ENCODE measurements at regions not wholly inside any gene's neighbourhood (a gene's known extent, or its start where the extent isn't known, plus 50 kb on each side); places are given as distances from the start of the nearest gene placed in this dataset.

GRCh38 chr1:244918421-244919319, 54.3 kb upstream of the HNRNPU start (continued):
- TF ChIP-seq ZNF335 (tag by site-specific recombination; conservative IDR thresholded peaks at IDR 0.05) (peak; percentile 93), ZNF274 (IDR thresholded peaks at IDR 0.05; ENCODE audit: low read length) (no peak), ZNF274 (tag by site-specific recombination; IDR thresholded peaks at IDR 0.05; ENCODE audit: borderline replicate concordance) (no peak), ZNF169 (tag by site-specific recombination; IDR thresholded peaks at IDR 0.05) (0 out of 2 replicates have a peak, but pooled peaks have one; percentile 25), ZNF624 (tag by site-specific recombination; IDR thresholded peaks at IDR 0.05) (no peak), MYNN (tag by site-specific recombination; IDR thresholded peaks at IDR 0.05; ENCODE audit: borderline replicate concordance) (no peak), ZNF670 (tag by site-specific recombination; IDR thresholded peaks at IDR 0.05; ENCODE audit: low read depth) (no peak), ZNF266 (tag by site-specific recombination; IDR thresholded peaks at IDR 0.05; ENCODE audit: low read depth) (no peak), ZFP41 (tag by site-specific recombination; IDR thresholded peaks at IDR 0.05; ENCODE audit: borderline replicate concordance) (no peak), PRDM10 (tag by site-specific recombination; IDR thresholded peaks at IDR 0.05) (0 out of 2 replicates have a peak, but pooled peaks have one; percentile 16), ZNF239 (tag by site-specific recombination; IDR thresholded peaks at IDR 0.05) (peak; percentile 93), ZNF560 (tag by site-specific recombination; IDR thresholded peaks at IDR 0.05; ENCODE audit: borderline replicate concordance) (no peak), KLF16 (tag by site-specific recombination; IDR thresholded peaks at IDR 0.05) (peak; percentile 72), REPIN1 (tag by site-specific recombination; IDR thresholded peaks at IDR 0.05; ENCODE audit: low read depth) (0 out of 2 replicates have a peak, but pooled peaks have one; percentile 33), ZNF660 (tag by site-specific recombination; IDR thresholded peaks at IDR 0.05) (peak; percentile 82), ZXDB (tag by site-specific recombination; IDR thresholded peaks at IDR 0.05) (peak; percentile 52; the same call in 1 of the 2 replicates), ZBTB44 (tag by site-specific recombination; IDR thresholded peaks at IDR 0.05) (peak; percentile 9), ZNF830 (tag by site-specific recombination; IDR thresholded peaks at IDR 0.05; ENCODE audit: low read depth) (no peak), ZNF138 (tag by site-specific recombination; IDR thresholded peaks at IDR 0.05; ENCODE audit: borderline replicate concordance) (no peak), MEIS1 (CRISPR knock-in tag; IDR thresholded peaks at IDR 0.05; ENCODE audit: borderline replicate concordance) (no peak), ZBTB11 (tag by site-specific recombination; conservative IDR thresholded peaks at IDR 0.05; ENCODE audit: low read depth) (no peak), ZFP69B (tag by site-specific recombination; IDR thresholded peaks at IDR 0.05) (no peak), KLF1 (tag by site-specific recombination; IDR thresholded peaks at IDR 0.05) (no peak)
- TF ChIP-seq, protein P1, sequence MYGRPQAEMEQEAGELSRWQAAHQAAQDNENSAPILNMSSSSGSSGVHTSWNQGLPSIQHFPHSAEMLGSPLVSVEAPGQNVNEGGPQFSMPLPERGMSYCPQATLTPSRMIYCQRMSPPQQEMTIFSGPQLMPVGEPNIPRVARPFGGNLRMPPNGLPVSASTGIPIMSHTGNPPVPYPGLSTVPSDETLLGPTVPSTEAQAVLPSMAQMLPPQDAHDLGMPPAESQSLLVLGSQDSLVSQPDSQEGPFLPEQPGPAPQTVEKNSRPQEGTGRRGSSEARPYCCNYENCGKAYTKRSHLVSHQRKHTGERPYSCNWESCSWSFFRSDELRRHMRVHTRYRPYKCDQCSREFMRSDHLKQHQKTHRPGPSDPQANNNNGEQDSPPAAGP (tag by site-specific recombination; IDR thresholded peaks at IDR 0.05) = peak; percentile 94
- TF ChIP-seq, protein P2, sequence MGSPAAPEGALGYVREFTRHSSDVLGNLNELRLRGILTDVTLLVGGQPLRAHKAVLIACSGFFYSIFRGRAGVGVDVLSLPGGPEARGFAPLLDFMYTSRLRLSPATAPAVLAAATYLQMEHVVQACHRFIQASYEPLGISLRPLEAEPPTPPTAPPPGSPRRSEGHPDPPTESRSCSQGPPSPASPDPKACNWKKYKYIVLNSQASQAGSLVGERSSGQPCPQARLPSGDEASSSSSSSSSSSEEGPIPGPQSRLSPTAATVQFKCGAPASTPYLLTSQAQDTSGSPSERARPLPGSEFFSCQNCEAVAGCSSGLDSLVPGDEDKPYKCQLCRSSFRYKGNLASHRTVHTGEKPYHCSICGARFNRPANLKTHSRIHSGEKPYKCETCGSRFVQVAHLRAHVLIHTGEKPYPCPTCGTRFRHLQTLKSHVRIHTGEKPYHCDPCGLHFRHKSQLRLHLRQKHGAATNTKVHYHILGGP (tag by site-specific recombination; IDR thresholded peaks at IDR 0.05) = no peak
- TF ChIP-seq, protein P3, sequence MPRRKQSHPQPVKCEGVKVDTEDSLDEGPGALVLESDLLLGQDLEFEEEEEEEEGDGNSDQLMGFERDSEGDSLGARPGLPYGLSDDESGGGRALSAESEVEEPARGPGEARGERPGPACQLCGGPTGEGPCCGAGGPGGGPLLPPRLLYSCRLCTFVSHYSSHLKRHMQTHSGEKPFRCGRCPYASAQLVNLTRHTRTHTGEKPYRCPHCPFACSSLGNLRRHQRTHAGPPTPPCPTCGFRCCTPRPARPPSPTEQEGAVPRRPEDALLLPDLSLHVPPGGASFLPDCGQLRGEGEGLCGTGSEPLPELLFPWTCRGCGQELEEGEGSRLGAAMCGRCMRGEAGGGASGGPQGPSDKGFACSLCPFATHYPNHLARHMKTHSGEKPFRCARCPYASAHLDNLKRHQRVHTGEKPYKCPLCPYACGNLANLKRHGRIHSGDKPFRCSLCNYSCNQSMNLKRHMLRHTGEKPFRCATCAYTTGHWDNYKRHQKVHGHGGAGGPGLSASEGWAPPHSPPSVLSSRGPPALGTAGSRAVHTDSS (tag by site-specific recombination; IDR thresholded peaks at IDR 0.05) = no peak

Measured in HEK293 (cell line).